H9 (cell line): ENCODE measurements at regions not wholly inside any gene's neighbourhood (a gene's known extent, or its start where the extent isn't known, plus 50 kb on each side); places are given as distances from the start of the nearest gene placed in this dataset.
A peak's percentile ranks its signal among the peaks of the same experiment; 100 is the strongest.

ENCODE experiments used
- DNase-seq: peaks from one replicate; pipeline ENCODE4 v3.0.0-alpha.2; 2017
- H2AFZ ChIP-seq: one replicate; pipeline ENCODE4 v1.6.1; 2013; ENCODE audit warnings: mild to moderate bottlenecking, low read length, control low read depth, moderate library complexity
- H2AK5ac ChIP-seq: 2 replicates; pipeline ENCODE4 v1.6.1; 2013; ENCODE audit warnings: low read length, control low read depth, mixed read lengths; ENCODE audit not compliant: insufficient read length
- H2BK120ac ChIP-seq: one replicate; pipeline ENCODE4 v1.6.1; 2013; ENCODE audit warnings: low read depth, mild to moderate bottlenecking, low read length, control low read depth, inconsistent platforms; ENCODE audit not compliant: poor library complexity, severe bottlenecking
- H2BK12ac ChIP-seq: 2 replicates; pipeline ENCODE4 v1.6.1; 2013; ENCODE audit warnings: low read length, control low read depth, mixed read lengths, low read depth; ENCODE audit not compliant: insufficient read length
- H2BK15ac ChIP-seq: 2 replicates; pipeline ENCODE4 v1.6.1; 2013; ENCODE audit warnings: low read depth, low read length, control low read depth
- H2BK20ac ChIP-seq: one replicate; pipeline ENCODE4 v1.6.1; 2013; ENCODE audit warnings: low read depth, mild to moderate bottlenecking, low read length, control low read depth, inconsistent platforms; ENCODE audit not compliant: poor library complexity, severe bottlenecking
- H2BK5ac ChIP-seq: 2 replicates; pipeline ENCODE4 v1.6.1; 2013; ENCODE audit warnings: low read length, control low read depth, mixed read lengths; ENCODE audit not compliant: insufficient read length
- H3K14ac ChIP-seq: 2 replicates; pipeline ENCODE4 v1.6.1; 2013; ENCODE audit warnings: low read length, control low read depth; ENCODE audit not compliant: insufficient read depth
- H3K18ac ChIP-seq: 2 replicates; pipeline ENCODE4 v1.6.1; 2013; ENCODE audit warnings: low read depth, mild to moderate bottlenecking, mixed read lengths, low read length, control low read depth; ENCODE audit not compliant: insufficient read length
- H3K23ac ChIP-seq: 2 replicates; pipeline ENCODE4 v1.6.1; 2013; ENCODE audit warnings: low read length, control low read depth, mixed read lengths, low read depth; ENCODE audit not compliant: insufficient read length
- H3K23me2 ChIP-seq: 2 replicates; pipeline ENCODE4 v1.6.1; 2013; ENCODE audit warnings: low read depth, mild to moderate bottlenecking, mixed read lengths, low read length, control low read depth; ENCODE audit not compliant: insufficient read length, poor library complexity, severe bottlenecking
- H3K27ac ChIP-seq: 2 replicates; pipeline ENCODE4 v1.5.1; 2013; ENCODE audit warnings: low read length, control low read depth, mixed read lengths, low read depth; ENCODE audit not compliant: insufficient read length
- H3K27me3 ChIP-seq: 2 replicates; pipeline ENCODE4 v1.6.1; 2013; ENCODE audit warnings: low read length, control low read depth, inconsistent platforms; ENCODE audit not compliant: insufficient read depth
- H3K4ac ChIP-seq: 2 replicates; pipeline ENCODE4 v1.6.1; 2013; ENCODE audit warnings: low read depth, mild to moderate bottlenecking, control low read depth, inconsistent platforms, low read length, moderate library complexity
- H3K4me1 ChIP-seq: 2 replicates; pipeline ENCODE4 v1.6.1; 2013; ENCODE audit warnings: low read length, control low read depth, inconsistent platforms; ENCODE audit not compliant: insufficient read depth
- H3K4me2 ChIP-seq: 2 replicates; pipeline ENCODE4 v1.6.1; 2013; ENCODE audit warnings: low read length, control low read depth, mixed read lengths; ENCODE audit not compliant: insufficient read length, insufficient read depth
- H3K56ac ChIP-seq: 2 replicates; pipeline ENCODE4 v1.6.1; 2013; ENCODE audit warnings: low read depth, mild to moderate bottlenecking, mixed read lengths, low read length, control low read depth; ENCODE audit not compliant: insufficient read length
- H3K79me1 ChIP-seq: 2 replicates; pipeline ENCODE4 v1.6.1; 2013; ENCODE audit warnings: low read depth, mild to moderate bottlenecking, moderate library complexity, low read length, control low read depth, inconsistent platforms; ENCODE audit not compliant: insufficient read depth, poor library complexity, severe bottlenecking
- H3K79me2 ChIP-seq: 2 replicates; pipeline ENCODE4 v1.6.1; 2013; ENCODE audit warnings: low read length, control low read depth, inconsistent platforms; ENCODE audit not compliant: insufficient read depth
- H3K9ac ChIP-seq: 2 replicates; pipeline ENCODE4 v1.6.1; 2013; ENCODE audit warnings: low read length, control low read depth, mixed read lengths; ENCODE audit not compliant: insufficient read length; ENCODE audit errors: extremely low read depth
- H3K9me3 ChIP-seq: one replicate; pipeline ENCODE4 v1.6.1; 2013; ENCODE audit warnings: low read depth, low read length, inconsistent platforms; ENCODE audit not compliant: control insufficient read depth
- H3T11ph ChIP-seq: one replicate; pipeline ENCODE4 v1.6.1; 2013; ENCODE audit warnings: mild to moderate bottlenecking, low read length, control low read depth, inconsistent platforms
- H4K20me1 ChIP-seq: one replicate; pipeline ENCODE4 v1.6.1; 2013; ENCODE audit not compliant: control insufficient read depth, insufficient read length, insufficient read depth
- H4K5ac ChIP-seq: 2 replicates; pipeline ENCODE4 v1.6.1; 2013; ENCODE audit warnings: low read depth, mild to moderate bottlenecking, mixed read lengths, low read length, control low read depth; ENCODE audit not compliant: insufficient read length
- H4K8ac ChIP-seq: replicated peaks from 2 replicates; pipeline ENCODE4 v1.6.1; 2013; ENCODE audit warnings: low read length, control low read depth, mixed read lengths, low read depth; ENCODE audit not compliant: insufficient read length
- H4K91ac ChIP-seq: 2 replicates; pipeline ENCODE4 v1.6.1; 2013; ENCODE audit warnings: low read depth, mild to moderate bottlenecking, moderate library complexity, mixed read lengths, low read length, control low read depth; ENCODE audit not compliant: insufficient read length
- H3K27ac Mint-ChIP-seq, 3 experiments: 2 replicates in 2 of 3; 3 replicates in 1 of 3; pipeline ENCODE4 v1.8.0; 2020 to 2021; ENCODE audit warnings: mixed read lengths in 3 of 3, mild to moderate bottlenecking in 1 of 3, moderate library complexity in 1 of 3
- H3K27me3 Mint-ChIP-seq: 2 replicates; pipeline ENCODE4 v1.8.0; 2021; ENCODE audit warnings: low read depth, mild to moderate bottlenecking, moderate library complexity, mixed read lengths
- H3K36me3 Mint-ChIP-seq, 3 experiments: 2 replicates in 2 of 3; 3 replicates in 1 of 3; pipeline ENCODE4 v1.8.0; 2020 to 2021; ENCODE audit warnings: low read depth in 3 of 3, mixed read lengths in 3 of 3; ENCODE audit not compliant: insufficient read depth in 1 of 3
- H3K4me1 Mint-ChIP-seq, 2 experiments: 2 replicates each; pipeline ENCODE4 v1.8.0; 2020; ENCODE audit warnings: mixed read lengths in 2 of 2
- H3K4me3 Mint-ChIP-seq, 2 experiments: 2 replicates in 1 of 2; 3 replicates in 1 of 2; pipeline ENCODE4 v1.8.0; 2020 to 2021; ENCODE audit warnings: mild to moderate bottlenecking in 2 of 2, mixed read lengths in 2 of 2, moderate library complexity in 1 of 2
- H3K9me3 Mint-ChIP-seq, 2 experiments: 2 replicates in 1 of 2; 3 replicates in 1 of 2; pipeline ENCODE4 v1.8.0; 2020; ENCODE audit warnings: mild to moderate bottlenecking in 2 of 2, mixed read lengths in 2 of 2, moderate library complexity in 1 of 2
- WGBS: extraction: QIAGEN DNeasy Blood & Tissue Kit; methylation state at CpG from one replicate; pipeline ENCODE4 v1.1.7; 2013; ENCODE audit warnings: missing lambda C conversion rate, low lambda C conversion rate, mixed read lengths; ENCODE audit not compliant: insufficient read length; ENCODE audit errors: extremely low coverage; 5-methylcytosine and 5-hydroxymethylcytosine counted together
- TF ChIP-seq, protein P1 (sequence below): fragments of 200-600 bp; sonication (generic); conservative IDR thresholded peaks from 3 replicates; pipeline ENCODE4 v1.8.0; 2021; ENCODE audit warnings: antibody characterized with exemption, mild to moderate bottlenecking

DNA sequence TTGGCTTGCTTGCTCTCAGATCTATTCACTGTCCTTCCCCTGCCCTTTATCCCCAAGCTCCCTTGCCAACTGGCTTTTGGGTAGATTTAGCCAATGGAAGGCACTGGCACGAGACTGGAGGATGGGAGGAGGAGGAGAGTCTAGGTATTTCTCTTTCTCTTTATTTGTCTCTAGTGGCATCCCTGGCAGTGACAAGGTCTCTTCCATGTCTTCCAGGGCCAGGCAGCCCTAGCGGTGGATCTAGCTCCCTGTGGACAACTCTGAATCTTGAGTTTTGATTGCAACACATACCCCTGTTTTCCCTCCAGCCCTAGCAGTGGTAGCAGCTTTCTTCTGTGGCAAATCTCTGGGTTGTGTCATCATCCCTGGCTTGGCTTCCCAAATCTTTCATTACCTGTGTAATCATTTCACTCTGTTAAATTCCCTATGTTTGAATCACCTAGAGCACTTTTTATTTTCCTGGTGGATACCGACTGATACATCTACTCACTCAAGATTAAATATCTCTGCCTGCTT, 171.1 kb upstream of the IRX6 start:
- Histone ChIP-seq H3K4ac (no peak overlapping the region), H2AFZ (no peak overlapping the region), H3K9me3 (no peaks in the 10 kb centered on the region), H2BK5ac (peak overlapping the region; percentile 58), H3K79me2 (no peaks in the 10 kb centered on the region), H2BK120ac (no peak overlapping the region), H4K5ac (no peak overlapping the region), H3K4me2 (no peak overlapping the region), H3K4me1 (peaks cover 2% of the 10 kb centered on the region; the same call in 1 of the 2 replicates), H4K20me1 (no peaks in the 10 kb centered on the region), H3K27me3 (no peaks in the 10 kb centered on the region), H3K23me2 (no peaks in the 10 kb centered on the region), H2BK15ac (no peak overlapping the region), H2BK20ac (no peak overlapping the region), H3T11ph (no peak overlapping the region), H2AK5ac (no peak overlapping the region), H3K79me1 (no peaks in the 10 kb centered on the region), H2BK12ac (no peak overlapping the region), H3K14ac (no peak overlapping the region), H3K18ac (no peak overlapping the region), H4K8ac (no peak overlapping the region), H3K23ac (no peak overlapping the region), H3K56ac (no peak overlapping the region), H3K27ac (no peak overlapping the region), H4K91ac (no peak overlapping the region), H3K9ac (no peak overlapping the region)
- no CpG with 5 or more reads among the region's 3 CpGs for WGBS
- TF ChIP-seq, protein P1, sequence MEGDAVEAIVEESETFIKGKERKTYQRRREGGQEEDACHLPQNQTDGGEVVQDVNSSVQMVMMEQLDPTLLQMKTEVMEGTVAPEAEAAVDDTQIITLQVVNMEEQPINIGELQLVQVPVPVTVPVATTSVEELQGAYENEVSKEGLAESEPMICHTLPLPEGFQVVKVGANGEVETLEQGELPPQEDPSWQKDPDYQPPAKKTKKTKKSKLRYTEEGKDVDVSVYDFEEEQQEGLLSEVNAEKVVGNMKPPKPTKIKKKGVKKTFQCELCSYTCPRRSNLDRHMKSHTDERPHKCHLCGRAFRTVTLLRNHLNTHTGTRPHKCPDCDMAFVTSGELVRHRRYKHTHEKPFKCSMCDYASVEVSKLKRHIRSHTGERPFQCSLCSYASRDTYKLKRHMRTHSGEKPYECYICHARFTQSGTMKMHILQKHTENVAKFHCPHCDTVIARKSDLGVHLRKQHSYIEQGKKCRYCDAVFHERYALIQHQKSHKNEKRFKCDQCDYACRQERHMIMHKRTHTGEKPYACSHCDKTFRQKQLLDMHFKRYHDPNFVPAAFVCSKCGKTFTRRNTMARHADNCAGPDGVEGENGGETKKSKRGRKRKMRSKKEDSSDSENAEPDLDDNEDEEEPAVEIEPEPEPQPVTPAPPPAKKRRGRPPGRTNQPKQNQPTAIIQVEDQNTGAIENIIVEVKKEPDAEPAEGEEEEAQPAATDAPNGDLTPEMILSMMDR = no peak
- peaks cover 4 to 5% of the 10 kb centered on the region in 2 experiments; a peak in 3 of 5 replicates for H3K9me3 Mint-ChIP-seq
- 0 out of 2 replicates have a peak, but pooled peaks cover 3% of the 10 kb centered on the region for H3K27me3 Mint-ChIP-seq
- H3K27ac Mint-ChIP-seq = no peak overlapping the region
- H3K36me3 Mint-ChIP-seq = no peaks in the 10 kb centered on the region
- H3K4me1 Mint-ChIP-seq = peaks cover 10 to 11% of the 10 kb centered on the region in 2 experiments
- no peak for DNase-seq
- no peak overlapping the region for H3K4me3 Mint-ChIP-seq
